ENCODE measurements at regions not wholly inside any gene's neighbourhood (a gene's known extent, or its start where the extent isn't known, plus 50 kb on each side); places are given as distances from the start of the nearest gene placed in this dataset.

DNA sequence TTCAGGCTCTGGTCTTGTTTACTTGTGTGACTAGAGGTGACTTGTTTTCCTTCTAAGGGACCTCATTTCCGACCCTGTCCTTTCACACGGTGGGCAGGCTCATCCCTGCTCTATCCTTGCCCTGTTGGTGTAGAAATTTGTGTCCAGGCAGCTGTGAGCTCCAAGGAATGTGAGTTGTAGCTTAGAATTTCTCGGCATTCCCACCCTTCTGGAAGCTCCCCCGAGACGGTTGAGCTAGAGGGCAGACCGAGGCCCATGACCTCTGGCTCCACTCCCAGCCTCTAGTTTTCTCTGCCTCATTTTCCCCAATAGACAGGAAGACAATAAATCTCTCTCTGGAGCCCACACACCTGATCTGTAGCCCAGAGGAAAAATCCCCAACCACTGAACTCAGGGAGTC, 100.9 kb downstream of the NAV1 start:
- TF ChIP-seq, protein P1, sequence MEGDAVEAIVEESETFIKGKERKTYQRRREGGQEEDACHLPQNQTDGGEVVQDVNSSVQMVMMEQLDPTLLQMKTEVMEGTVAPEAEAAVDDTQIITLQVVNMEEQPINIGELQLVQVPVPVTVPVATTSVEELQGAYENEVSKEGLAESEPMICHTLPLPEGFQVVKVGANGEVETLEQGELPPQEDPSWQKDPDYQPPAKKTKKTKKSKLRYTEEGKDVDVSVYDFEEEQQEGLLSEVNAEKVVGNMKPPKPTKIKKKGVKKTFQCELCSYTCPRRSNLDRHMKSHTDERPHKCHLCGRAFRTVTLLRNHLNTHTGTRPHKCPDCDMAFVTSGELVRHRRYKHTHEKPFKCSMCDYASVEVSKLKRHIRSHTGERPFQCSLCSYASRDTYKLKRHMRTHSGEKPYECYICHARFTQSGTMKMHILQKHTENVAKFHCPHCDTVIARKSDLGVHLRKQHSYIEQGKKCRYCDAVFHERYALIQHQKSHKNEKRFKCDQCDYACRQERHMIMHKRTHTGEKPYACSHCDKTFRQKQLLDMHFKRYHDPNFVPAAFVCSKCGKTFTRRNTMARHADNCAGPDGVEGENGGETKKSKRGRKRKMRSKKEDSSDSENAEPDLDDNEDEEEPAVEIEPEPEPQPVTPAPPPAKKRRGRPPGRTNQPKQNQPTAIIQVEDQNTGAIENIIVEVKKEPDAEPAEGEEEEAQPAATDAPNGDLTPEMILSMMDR (IDR thresholded peaks at IDR 0.05): no peak
- no peak for TF ChIP-seq POLR2A (IDR thresholded peaks at IDR 0.05)
